Mesothelial cell of epicardium (in vitro differentiated cells): ENCODE measurements at regions not wholly inside any gene's neighbourhood (a gene's known extent, or its start where the extent isn't known, plus 50 kb on each side); places are given as distances from the start of the nearest gene placed in this dataset.

ENCODE experiments used
- DNase-seq, 2 experiments: peaks; one replicate each; pipeline ENCODE4 v3.0.0; 2021; ENCODE audit warnings: low spot score in 2 of 2; ENCODE audit not compliant: unreplicated experiment in 2 of 2
- H3K27ac Mint-ChIP-seq: 2 replicates; pipeline ENCODE4 v1.8.0; 2021; ENCODE audit warnings: mixed read lengths
- H3K27me3 Mint-ChIP-seq: 2 replicates; pipeline ENCODE4 v1.8.0; 2021; ENCODE audit warnings: low read depth, mixed read lengths
- H3K36me3 Mint-ChIP-seq: 2 replicates; pipeline ENCODE4 v1.8.0; 2021; ENCODE audit warnings: mixed read lengths
- H3K4me1 Mint-ChIP-seq: 2 replicates; pipeline ENCODE4 v1.8.0; 2021; ENCODE audit warnings: mixed read lengths
- H3K4me3 Mint-ChIP-seq: 2 replicates; pipeline ENCODE4 v1.8.0; 2021; ENCODE audit warnings: mild to moderate bottlenecking, moderate library complexity, mixed read lengths
- H3K9me3 Mint-ChIP-seq: 2 replicates; pipeline ENCODE4 v1.8.0; 2021; ENCODE audit warnings: mixed read lengths
- CTCF ChIP-seq: fragments of 200-600 bp; sonication (generic); IDR thresholded peaks from one replicate; pipeline ENCODE4 v1.5.0; 2021; ENCODE audit warnings: antibody characterized with exemption; ENCODE audit not compliant: unreplicated experiment

DNA sequence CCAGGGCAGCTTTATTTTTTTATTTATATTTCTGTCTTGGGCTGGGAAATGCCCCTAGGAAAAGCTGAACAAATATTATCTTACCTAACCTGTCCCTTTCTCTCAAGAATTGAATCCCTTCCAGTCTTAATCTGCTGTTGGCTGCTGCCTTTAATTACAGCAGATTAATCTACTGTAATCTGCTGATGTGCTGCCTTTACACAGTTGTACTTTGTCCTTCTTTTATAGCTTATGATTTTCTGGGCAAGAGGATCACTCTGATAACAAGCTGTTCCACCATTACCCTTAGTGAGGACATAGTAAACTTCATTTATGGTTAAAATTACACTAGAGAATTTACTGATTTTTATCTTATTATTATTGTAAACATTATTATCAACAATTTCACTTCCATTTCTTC is 234.5 kb upstream of the MAN1A1 start:
- Mint-ChIP-seq H3K9me3 (peaks cover 23% of the 10 kb centered on the region), H3K4me1 (peaks cover 3% of the 10 kb centered on the region), H3K27ac (no peak overlapping the region), H3K4me3 (no peak overlapping the region), H3K36me3 (no peaks in the 10 kb centered on the region), H3K27me3 (no peaks in the 10 kb centered on the region)
- TF ChIP-seq CTCF: no peak
- DNase-seq: no peak

DNA sequence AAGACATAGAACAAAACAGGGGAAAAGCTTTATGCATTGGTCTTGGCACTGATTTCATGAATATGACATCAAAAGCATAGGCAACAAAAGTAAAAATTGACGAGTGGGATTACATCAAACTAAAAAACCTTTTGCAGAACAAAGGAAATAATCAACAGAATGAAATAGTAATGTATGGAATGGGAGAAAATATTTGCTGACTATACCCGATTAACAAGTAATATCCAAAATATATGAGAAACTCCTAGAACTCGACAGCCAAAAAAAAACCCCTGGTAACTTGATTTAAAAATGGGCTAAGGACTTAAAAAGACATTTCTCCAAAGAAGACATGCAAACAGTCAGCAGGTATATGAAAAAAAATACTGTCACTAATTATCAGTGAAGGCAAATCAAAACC is 231.7 kb upstream of the MAN1A1 start:
- TF ChIP-seq CTCF: no peak
- peaks cover 47% of the 10 kb centered on the region for H3K9me3 Mint-ChIP-seq
- no peak overlapping the region for H3K27ac Mint-ChIP-seq
- H3K4me3 Mint-ChIP-seq: no peak overlapping the region
- DNase-seq: no peak
- H3K27me3 Mint-ChIP-seq: no peaks in the 10 kb centered on the region
- H3K4me1 Mint-ChIP-seq: no peaks in the 10 kb centered on the region
- H3K36me3 Mint-ChIP-seq: peaks cover 6% of the 10 kb centered on the region

DNA sequence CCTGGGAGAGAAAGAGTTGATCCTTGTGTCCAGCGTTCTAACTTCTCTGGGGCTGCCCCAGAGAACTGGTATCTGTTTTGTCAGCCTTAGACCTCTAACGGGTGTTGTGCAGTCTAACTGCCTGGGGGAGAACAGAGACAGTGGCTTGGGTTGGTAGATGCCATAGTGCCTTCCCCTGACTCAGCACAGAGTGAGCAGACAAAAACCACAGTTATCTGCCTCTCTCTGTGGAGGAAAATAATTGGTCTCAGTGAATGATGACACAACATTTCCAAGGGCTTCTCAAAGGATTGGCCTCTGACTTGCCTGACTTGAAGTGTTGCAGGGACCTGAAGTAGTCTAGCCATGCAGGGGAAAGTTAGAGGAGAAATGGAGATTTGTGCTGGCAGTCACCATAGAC is 226.2 kb upstream of the MAN1A1 start:
- Mint-ChIP-seq H3K4me3 (no peak overlapping the region), H3K36me3 (peaks cover 12% of the 10 kb centered on the region), H3K27ac (no peak overlapping the region), H3K4me1 (no peaks in the 10 kb centered on the region), H3K9me3 (peaks cover 65% of the 10 kb centered on the region), H3K27me3 (no peaks in the 10 kb centered on the region)
- no peak for TF ChIP-seq CTCF
- no peak for DNase-seq

GRCh38 chr6:119568580-119568979 is 219.0 kb upstream of the MAN1A1 start:
- Mint-ChIP-seq H3K4me3 (no peak overlapping the region), H3K36me3 (peaks cover 1% of the 10 kb centered on the region), H3K27ac (no peak overlapping the region), H3K9me3 (peaks cover 14% of the 10 kb centered on the region), H3K4me1 (no peaks in the 10 kb centered on the region), H3K27me3 (no peaks in the 10 kb centered on the region)
- no peak for TF ChIP-seq CTCF
- DNase-seq: no peak

- peaks cover 1% of the 10 kb centered on the region for H3K36me3 Mint-ChIP-seq
- no peak for DNase-seq
- no peak overlapping the region for H3K4me3 Mint-ChIP-seq
- no peak overlapping the region for H3K27ac Mint-ChIP-seq
- no peak for TF ChIP-seq CTCF
- no peaks in the 10 kb centered on the region for H3K27me3 Mint-ChIP-seq
- H3K4me1 Mint-ChIP-seq: no peaks in the 10 kb centered on the region
- peaks cover 3% of the 10 kb centered on the region for H3K9me3 Mint-ChIP-seq
Measured at GRCh38 chr6:119566546-119567260, 217.1 kb upstream of the MAN1A1 start.

DNA sequence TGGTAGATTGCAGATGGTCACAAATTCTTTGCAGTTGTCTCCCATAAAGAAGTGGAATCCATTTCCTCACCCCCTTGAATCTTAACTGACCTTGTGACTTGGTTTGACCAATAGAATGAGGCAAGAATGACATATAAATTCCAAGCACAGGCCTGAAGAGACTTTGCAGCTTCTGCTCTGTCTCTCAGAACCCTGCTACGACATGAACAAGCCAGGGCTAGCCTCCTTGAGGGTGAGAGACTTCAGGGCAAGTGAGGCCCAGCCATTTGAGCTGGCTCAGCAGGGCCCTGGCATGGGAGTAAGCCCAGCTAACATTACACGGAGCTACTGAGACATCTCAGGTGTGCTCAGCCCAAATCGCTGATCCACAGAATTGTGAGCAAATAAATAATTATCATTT is 216.3 kb upstream of the MAN1A1 start:
- TF ChIP-seq CTCF: no peak

More for the DNA sequence above, 216.3 kb upstream of the MAN1A1 start:
- Mint-ChIP-seq H3K4me1 (no peaks in the 10 kb centered on the region), H3K36me3 (peaks cover 1% of the 10 kb centered on the region), H3K27me3 (no peaks in the 10 kb centered on the region), H3K4me3 (no peak overlapping the region), H3K27ac (no peak overlapping the region), H3K9me3 (peaks cover 3% of the 10 kb centered on the region)
- no peak for DNase-seq
